Gastrocnemius medialis (tissue), 4 donors: ENCODE measurements at regions not wholly inside any gene's neighbourhood (a gene's known extent, or its start where the extent isn't known, plus 50 kb on each side); places are given as distances from the start of the nearest gene placed in this dataset.

Experiments used
- ATAC-seq, 2 donors: fragments of 150-250 bp; one replicate each; pipeline ENCODE4 v1.9.1; 2016
- DNase-seq, 2 donors: peaks; one replicate each; pipeline ENCODE4 v3.0.0-alpha.2; 2019
- H3K27ac ChIP-seq, 4 donors: fragments of 200-600 bp; sonication (generic); 1 replicate in 1 of 4; 2 replicates in 3 of 4; pipeline ENCODE4 v1.5.1; 2016 to 2018; ENCODE audit warnings: mild to moderate bottlenecking in 2 of 4, moderate library complexity in 1 of 4
- H3K27me3 ChIP-seq, 3 donors: fragments of 200-600 bp; sonication (generic) in 2 of 3; 1 replicate in 1 of 3; 2 replicates in 2 of 3; pipeline versions ENCODE4 v1.5.1 to v1.6.0; 2016 to 2019; ENCODE audit warnings: mild to moderate bottlenecking in 1 of 3, moderate library complexity in 1 of 3
- H3K36me3 ChIP-seq, 2 donors: fragments of 200-600 bp; sonication (generic) in 1 of 2; one replicate each; pipeline ENCODE4 v1.5.1; 2017 to 2018
- H3K4me1 ChIP-seq, 2 donors: fragments of 200-600 bp; sonication (generic) in 1 of 2; one replicate each; pipeline ENCODE4 v1.5.1; 2016 to 2017; ENCODE audit warnings: mild to moderate bottlenecking in 2 of 2
- H3K4me3 ChIP-seq, 4 donors: fragments of 200-600 bp; sonication (generic) in 3 of 4; 1 replicate in 1 of 4; 2 replicates in 3 of 4; pipeline ENCODE4 v1.5.1; 2016 to 2019; ENCODE audit warnings: mild to moderate bottlenecking in 2 of 4
- H3K9me3 ChIP-seq, 3 donors: fragments of 200-600 bp; sonication (generic) in 2 of 3; 1 replicate in 1 of 3; 2 replicates in 2 of 3; pipeline ENCODE4 v1.5.1; 2016 to 2019
- POLR2A ChIP-seq, 2 donors: fragments of 450-650 bp; IDR thresholded peaks; one replicate each; pipeline ENCODE4 v1.6.1; 2017; ENCODE audit warnings: antibody characterized with exemption in 2 of 2, mild to moderate bottlenecking in 2 of 2, moderate library complexity in 2 of 2
- in situ Hi-C, 4 donors: fragments of 200-750 bp; cut with MboI; loops; one replicate each; pipeline versions ENCODE4 v1.15.0 to v1.8.0; 2017; ENCODE audit warnings: low sequenced_read_pairs in 4 of 4
- intact Hi-C: fragments of 100-400 bp; cut with DNase I; formaldehyde crosslinking; loops from one replicate; pipeline ENCODE4 v1.15.1; 2023; ENCODE audit warnings: low total_unique reads
- TF ChIP-seq, protein P1 (sequence below), 5 experiments: fragments of 450-650 bp in 3 of 5; fragments of 200-600 bp in 2 of 5; sonication (generic) in 2 of 5; IDR thresholded peaks in 4 of 5; conservative IDR thresholded peaks in 1 of 5; 1 replicate in 4 of 5; 2 replicates in 1 of 5; pipeline ENCODE4 v1.5.1; 2016 to 2019; ENCODE audit warnings: antibody characterized with exemption in 5 of 5, mild to moderate bottlenecking in 3 of 5, moderate library complexity in 3 of 5

DNA sequence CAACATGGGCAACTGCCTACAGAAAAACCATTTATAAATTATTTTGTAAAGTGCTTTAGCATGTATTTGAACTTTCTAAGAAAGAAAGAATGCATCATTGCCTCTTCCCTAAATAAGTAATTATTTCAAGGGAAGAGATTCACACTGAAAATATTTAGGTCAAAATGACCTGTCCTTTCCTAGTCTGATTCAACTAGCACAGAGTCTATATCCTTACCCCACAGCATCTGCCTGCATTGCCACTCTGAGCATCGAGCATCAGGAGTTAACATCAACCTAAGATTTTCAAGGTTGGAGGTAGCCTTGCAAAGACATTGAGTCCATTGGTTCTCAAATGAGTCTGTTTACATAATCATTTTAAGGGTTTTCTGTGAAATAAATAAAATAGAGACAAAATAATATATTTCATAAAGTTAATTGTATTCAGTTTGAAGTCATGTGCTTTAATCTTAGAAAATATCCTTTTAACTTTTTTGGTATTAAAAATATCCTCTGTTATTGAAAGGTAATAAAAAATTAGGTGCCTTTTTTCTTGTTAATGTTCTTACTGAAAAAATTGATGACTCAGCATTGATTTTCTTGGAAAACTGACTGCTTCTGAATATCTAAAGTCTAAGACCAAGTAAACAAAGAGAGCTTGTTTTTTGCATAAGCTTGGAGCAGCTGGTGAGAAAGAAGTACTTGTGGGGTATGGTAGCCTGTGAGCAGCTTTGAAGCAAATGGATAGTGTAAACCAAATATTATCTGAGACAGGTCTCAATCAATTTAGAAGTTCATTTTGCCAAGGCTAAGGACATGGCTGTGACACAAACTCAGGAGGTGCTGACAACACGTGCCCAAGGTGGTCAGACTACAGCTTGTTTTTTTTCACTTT is 269.0 kb upstream of the CLEC14A start:
- Histone ChIP-seq H3K36me3 (no peaks in the 10 kb centered on the region), H3K4me1 (no peaks in the 10 kb centered on the region), H3K9me3 (no peaks in the 10 kb centered on the region), H3K27ac (no peak overlapping the region), H3K4me3 (no peak overlapping the region), H3K27me3 (no peaks in the 10 kb centered on the region)
- ATAC-seq (no peak), DNase-seq (no peak)
- TF ChIP-seq POLR2A (IDR thresholded peaks at IDR 0.05): no peak
- TF ChIP-seq, protein P1, sequence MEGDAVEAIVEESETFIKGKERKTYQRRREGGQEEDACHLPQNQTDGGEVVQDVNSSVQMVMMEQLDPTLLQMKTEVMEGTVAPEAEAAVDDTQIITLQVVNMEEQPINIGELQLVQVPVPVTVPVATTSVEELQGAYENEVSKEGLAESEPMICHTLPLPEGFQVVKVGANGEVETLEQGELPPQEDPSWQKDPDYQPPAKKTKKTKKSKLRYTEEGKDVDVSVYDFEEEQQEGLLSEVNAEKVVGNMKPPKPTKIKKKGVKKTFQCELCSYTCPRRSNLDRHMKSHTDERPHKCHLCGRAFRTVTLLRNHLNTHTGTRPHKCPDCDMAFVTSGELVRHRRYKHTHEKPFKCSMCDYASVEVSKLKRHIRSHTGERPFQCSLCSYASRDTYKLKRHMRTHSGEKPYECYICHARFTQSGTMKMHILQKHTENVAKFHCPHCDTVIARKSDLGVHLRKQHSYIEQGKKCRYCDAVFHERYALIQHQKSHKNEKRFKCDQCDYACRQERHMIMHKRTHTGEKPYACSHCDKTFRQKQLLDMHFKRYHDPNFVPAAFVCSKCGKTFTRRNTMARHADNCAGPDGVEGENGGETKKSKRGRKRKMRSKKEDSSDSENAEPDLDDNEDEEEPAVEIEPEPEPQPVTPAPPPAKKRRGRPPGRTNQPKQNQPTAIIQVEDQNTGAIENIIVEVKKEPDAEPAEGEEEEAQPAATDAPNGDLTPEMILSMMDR (IDR thresholded peaks at IDR 0.05 in 4 of 5, conservative IDR thresholded peaks at IDR 0.05 in 1 of 5): no peak
- intact Hi-C loops (no loop called here), in situ Hi-C loops (no loop called here)

DNA sequence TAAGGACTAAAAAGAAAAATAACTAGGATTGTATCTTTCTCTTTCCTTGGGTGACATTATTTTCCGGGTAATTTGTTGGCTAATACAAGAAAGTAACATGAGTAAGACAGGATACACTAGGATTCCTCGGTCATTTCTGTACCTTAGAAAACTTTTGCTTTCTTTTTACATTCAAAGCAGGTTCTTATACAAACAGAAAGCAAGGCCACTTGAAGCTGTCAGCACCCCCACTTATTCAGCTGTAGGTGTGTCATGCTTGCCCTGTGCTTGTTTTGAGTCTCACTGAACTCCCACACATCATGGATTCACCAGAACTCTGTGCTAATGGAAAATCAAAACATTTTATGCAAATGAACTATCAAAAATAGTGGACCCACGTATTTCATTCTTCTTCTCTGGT is 266.8 kb upstream of the CLEC14A start:
- ATAC-seq: no peak
- intact Hi-C loops: no loop called here
- Histone ChIP-seq H3K36me3 (no peaks in the 10 kb centered on the region), H3K27me3 (no peaks in the 10 kb centered on the region), H3K4me1 (no peaks in the 10 kb centered on the region), H3K27ac (no peak overlapping the region), H3K4me3 (no peak overlapping the region), H3K9me3 (no peaks in the 10 kb centered on the region)
- DNase-seq: no peak
- TF ChIP-seq, protein P1 (IDR thresholded peaks at IDR 0.05 in 4 of 5, conservative IDR thresholded peaks at IDR 0.05 in 1 of 5): no peak
- TF ChIP-seq POLR2A (IDR thresholded peaks at IDR 0.05): no peak
- in situ Hi-C loops: no loop called here

GRCh38 chr14:38521591-38521990 is 265.7 kb upstream of the CLEC14A start:
- Histone ChIP-seq H3K4me1 (no peaks in the 10 kb centered on the region), H3K9me3 (no peaks in the 10 kb centered on the region), H3K27me3 (no peaks in the 10 kb centered on the region), H3K36me3 (no peaks in the 10 kb centered on the region), H3K27ac (no peak overlapping the region), H3K4me3 (no peak overlapping the region)
- DNase-seq (no peak), ATAC-seq (no peak)
- in situ Hi-C loops: no loop called here
- TF ChIP-seq, protein P1 (IDR thresholded peaks at IDR 0.05 in 4 of 5, conservative IDR thresholded peaks at IDR 0.05 in 1 of 5): no peak
- intact Hi-C loops: no loop called here

DNA sequence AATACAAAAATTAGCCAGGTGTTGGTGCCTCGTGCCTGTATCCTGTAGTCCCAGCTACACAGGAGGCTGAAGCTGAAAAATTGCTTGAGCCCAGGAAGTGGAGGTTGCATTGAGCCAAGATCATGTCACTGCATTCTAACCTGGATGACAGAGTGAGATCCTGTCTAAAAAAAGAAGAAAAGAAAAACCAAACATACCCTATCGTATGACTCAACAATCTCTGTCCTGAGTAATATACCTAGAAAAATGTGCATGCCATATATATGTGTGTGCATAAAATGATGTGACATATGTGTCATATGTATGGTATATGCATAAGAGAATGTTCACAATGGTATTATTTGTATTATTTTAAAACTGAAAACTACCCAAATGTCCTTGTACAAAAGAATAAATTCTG is 261.5 kb upstream of the CLEC14A start:
- intact Hi-C loops: no loop called here
- TF ChIP-seq POLR2A (IDR thresholded peaks at IDR 0.05): no peak
- TF ChIP-seq, protein P1 (IDR thresholded peaks at IDR 0.05 in 4 of 5, conservative IDR thresholded peaks at IDR 0.05 in 1 of 5): no peak
- no peaks in the 10 kb centered on the region for H3K27me3 ChIP-seq
- H3K9me3 ChIP-seq: no peaks in the 10 kb centered on the region
- ATAC-seq: no peak
- DNase-seq: no peak
- H3K4me3 ChIP-seq: no peak overlapping the region
- no peaks in the 10 kb centered on the region for H3K4me1 ChIP-seq
- H3K27ac ChIP-seq: no peak overlapping the region
- H3K36me3 ChIP-seq: no peaks in the 10 kb centered on the region
- in situ Hi-C loops: no loop called here
